Memory B cell (primary cell): ENCODE measurements at regions not wholly inside any gene's neighbourhood (a gene's known extent, or its start where the extent isn't known, plus 50 kb on each side); places are given as distances from the start of the nearest gene placed in this dataset.
"Not testable (repeated sequence)": the region's sequence is repeated elsewhere in the genome, so short reads cannot be mapped to it uniquely, and the experiment has no call there.

Experiments
- ATAC-seq: fragments of 150-1000 bp; cut with Tn5 transposase; 2 replicates; pipeline ENCODE4 v1.10.0; 2021; ENCODE audit warnings: low read depth, mild to moderate bottlenecking, moderate library complexity
- DNase-seq, 2 donors: peaks; one replicate each; pipeline ENCODE4 v3.0.0; 2022; ENCODE audit warnings: low spot score in 2 of 2
- H3K27ac Mint-ChIP-seq: one replicate; pipeline ENCODE4 v1.8.0; 2022; ENCODE audit warnings: mild to moderate bottlenecking, moderate library complexity, mixed read lengths
- H3K27me3 Mint-ChIP-seq: one replicate; pipeline ENCODE4 v1.8.0; 2022; ENCODE audit warnings: mixed read lengths
- H3K36me3 Mint-ChIP-seq: one replicate; pipeline ENCODE4 v1.8.0; 2022; ENCODE audit warnings: mild to moderate bottlenecking, mixed read lengths
- H3K4me1 Mint-ChIP-seq: one replicate; pipeline ENCODE4 v1.8.0; 2022; ENCODE audit warnings: mixed read lengths
- H3K4me3 Mint-ChIP-seq: one replicate; pipeline ENCODE4 v1.8.0; 2022; ENCODE audit warnings: mild to moderate bottlenecking, moderate library complexity, mixed read lengths
- H3K9me3 Mint-ChIP-seq: one replicate; pipeline ENCODE4 v1.8.0; 2022; ENCODE audit warnings: mixed read lengths

GRCh38 chr3:168709073-168709472 is 613.3 kb upstream of the GOLIM4 start:
- DNase-seq (no peak), ATAC-seq (no peak)
- H3K27ac Mint-ChIP-seq = no peak overlapping the region
- H3K4me1 Mint-ChIP-seq = no peaks in the 10 kb centered on the region
- H3K36me3 Mint-ChIP-seq = no peaks in the 10 kb centered on the region
- H3K9me3 Mint-ChIP-seq = no peaks in the 10 kb centered on the region
- no peak overlapping the region for H3K4me3 Mint-ChIP-seq
- H3K27me3 Mint-ChIP-seq = no peaks in the 10 kb centered on the region

GRCh38 chr3:168707900-168708299 is 612.2 kb upstream of the GOLIM4 start:
- no peak overlapping the region for H3K27ac Mint-ChIP-seq
- no peaks in the 10 kb centered on the region for H3K27me3 Mint-ChIP-seq
- no peaks in the 10 kb centered on the region for H3K36me3 Mint-ChIP-seq
- DNase-seq (no peak), ATAC-seq (no peak)
- H3K4me1 Mint-ChIP-seq = no peaks in the 10 kb centered on the region
- no peak overlapping the region for H3K4me3 Mint-ChIP-seq
- H3K9me3 Mint-ChIP-seq = no peaks in the 10 kb centered on the region

- Mint-ChIP-seq H3K36me3 (no peaks in the 10 kb centered on the region), H3K27me3 (no peaks in the 10 kb centered on the region), H3K4me1 (no peaks in the 10 kb centered on the region), H3K9me3 (peaks cover 2% of the 10 kb centered on the region), H3K4me3 (no peak overlapping the region), H3K27ac (no peak overlapping the region)
- ATAC-seq (no peak), DNase-seq (no peak)
These were observed 609.7 kb upstream of the GOLIM4 start for GRCh38 chr3:168705412-168705811.

- Mint-ChIP-seq H3K27me3 (no peaks in the 10 kb centered on the region), H3K4me1 (no peaks in the 10 kb centered on the region), H3K27ac (no peak overlapping the region), H3K36me3 (no peaks in the 10 kb centered on the region), H3K4me3 (no peak overlapping the region), H3K9me3 (peaks cover under 1% of the 10 kb centered on the region)
- DNase-seq (no peak), ATAC-seq (no peak)
These were observed 600.3 kb upstream of the GOLIM4 start for GRCh38 chr3:168696051-168696450.

- ATAC-seq (no peak), DNase-seq (no peak)
- no peak overlapping the region for H3K4me3 Mint-ChIP-seq
- no peaks in the 10 kb centered on the region for H3K4me1 Mint-ChIP-seq
- H3K36me3 Mint-ChIP-seq = no peaks in the 10 kb centered on the region
- no peaks in the 10 kb centered on the region for H3K9me3 Mint-ChIP-seq
- H3K27ac Mint-ChIP-seq = no peak overlapping the region
- H3K27me3 Mint-ChIP-seq = peaks cover 4% of the 10 kb centered on the region
These were observed 598.1 kb upstream of the GOLIM4 start for GRCh38 chr3:168693870-168694269.

GRCh38 chr3:168688267-168688666 is 592.5 kb upstream of the GOLIM4 start:
- H3K27me3 Mint-ChIP-seq = peaks cover 4% of the 10 kb centered on the region
- H3K4me3 Mint-ChIP-seq = no peak overlapping the region
- no peak for ATAC-seq
- H3K4me1 Mint-ChIP-seq = no peaks in the 10 kb centered on the region
- no peaks in the 10 kb centered on the region for H3K36me3 Mint-ChIP-seq
- H3K9me3 Mint-ChIP-seq = peaks cover 2% of the 10 kb centered on the region
- no peak overlapping the region for H3K27ac Mint-ChIP-seq
- no peak for DNase-seq

GRCh38 chr3:168684519-168684918 is 588.8 kb upstream of the GOLIM4 start:
- no peak for ATAC-seq
- no peaks in the 10 kb centered on the region for H3K4me1 Mint-ChIP-seq
- DNase-seq = no peak
- H3K36me3 Mint-ChIP-seq = no peaks in the 10 kb centered on the region
- H3K9me3 Mint-ChIP-seq = peaks cover 3% of the 10 kb centered on the region
- H3K27me3 Mint-ChIP-seq = no peaks in the 10 kb centered on the region
- H3K27ac Mint-ChIP-seq = no peak overlapping the region
- no peak overlapping the region for H3K4me3 Mint-ChIP-seq

- Mint-ChIP-seq H3K4me3 (no peak overlapping the region), H3K27me3 (no peaks in the 10 kb centered on the region), H3K4me1 (no peaks in the 10 kb centered on the region), H3K9me3 (peaks cover 2% of the 10 kb centered on the region), H3K27ac (no peak overlapping the region), H3K36me3 (no peaks in the 10 kb centered on the region)
- ATAC-seq (no peak), DNase-seq (no peak)
These were observed 583.0 kb upstream of the GOLIM4 start for GRCh38 chr3:168678730-168679129.

GRCh38 chr3:168671091-168671490 is 575.4 kb upstream of the GOLIM4 start:
- ATAC-seq (no peak), DNase-seq (no peak)
- Mint-ChIP-seq H3K4me1 (no peaks in the 10 kb centered on the region), H3K4me3 (no peak overlapping the region), H3K9me3 (no peaks in the 10 kb centered on the region), H3K27ac (no peak overlapping the region), H3K36me3 (no peaks in the 10 kb centered on the region), H3K27me3 (no peaks in the 10 kb centered on the region)

- H3K4me1 Mint-ChIP-seq = not testable (repeated sequence)
These were observed 565.3 kb upstream of the GOLIM4 start for GRCh38 chr3:168660879-168661657.

GRCh38 chr3:168659015-168659414 is 563.3 kb upstream of the GOLIM4 start:
- no peak overlapping the region for H3K27ac Mint-ChIP-seq
- H3K9me3 Mint-ChIP-seq = peaks cover 6% of the 10 kb centered on the region
- peaks cover 2% of the 10 kb centered on the region for H3K27me3 Mint-ChIP-seq
- ATAC-seq (no peak), DNase-seq (no peak)
- no peaks in the 10 kb centered on the region for H3K4me1 Mint-ChIP-seq
- no peak overlapping the region for H3K4me3 Mint-ChIP-seq
- no peaks in the 10 kb centered on the region for H3K36me3 Mint-ChIP-seq

More at GRCh38 chr3:168660879-168661657, 565.3 kb upstream of the GOLIM4 start:
- not testable (repeated sequence) for H3K36me3 Mint-ChIP-seq, ATAC-seq, DNase-seq, H3K27ac Mint-ChIP-seq, H3K4me3 Mint-ChIP-seq, H3K9me3 Mint-ChIP-seq, H3K27me3 Mint-ChIP-seq

- no peak overlapping the region for H3K4me3 Mint-ChIP-seq
- H3K27ac Mint-ChIP-seq = no peak overlapping the region
- DNase-seq (no peak), ATAC-seq (no peak)
- H3K27me3 Mint-ChIP-seq = peaks cover 2% of the 10 kb centered on the region
- H3K9me3 Mint-ChIP-seq = peaks cover 3% of the 10 kb centered on the region
- no peaks in the 10 kb centered on the region for H3K36me3 Mint-ChIP-seq
- H3K4me1 Mint-ChIP-seq = no peaks in the 10 kb centered on the region
These were observed 559.9 kb upstream of the GOLIM4 start for GRCh38 chr3:168655611-168656010.

GRCh38 chr3:168654700-168655099 is 559.0 kb upstream of the GOLIM4 start:
- no peak for DNase-seq
- Mint-ChIP-seq H3K36me3 (no peaks in the 10 kb centered on the region), H3K4me3 (no peak overlapping the region), H3K4me1 (no peaks in the 10 kb centered on the region), H3K9me3 (peaks cover 3% of the 10 kb centered on the region), H3K27me3 (peaks cover 2% of the 10 kb centered on the region), H3K27ac (no peak overlapping the region)
- no peak for ATAC-seq

GRCh38 chr3:168653255-168653654 is 557.5 kb upstream of the GOLIM4 start:
- DNase-seq (no peak), ATAC-seq (no peak)
- Mint-ChIP-seq H3K27ac (no peak overlapping the region), H3K4me1 (no peaks in the 10 kb centered on the region), H3K9me3 (peaks cover 3% of the 10 kb centered on the region), H3K4me3 (no peak overlapping the region), H3K27me3 (peaks cover 2% of the 10 kb centered on the region), H3K36me3 (no peaks in the 10 kb centered on the region)

GRCh38 chr3:168648321-168648720 is 552.6 kb upstream of the GOLIM4 start:
- no peaks in the 10 kb centered on the region for H3K36me3 Mint-ChIP-seq

More at GRCh38 chr3:168648321-168648720, 552.6 kb upstream of the GOLIM4 start:
- DNase-seq (no peak), ATAC-seq (no peak)
- Mint-ChIP-seq H3K4me1 (no peaks in the 10 kb centered on the region), H3K27me3 (no peaks in the 10 kb centered on the region), H3K4me3 (no peak overlapping the region), H3K27ac (no peak overlapping the region), H3K9me3 (peaks cover 2% of the 10 kb centered on the region)
